ENCODE measurements at regions not wholly inside any gene's neighbourhood (a gene's known extent, or its start where the extent isn't known, plus 50 kb on each side); places are given as distances from the start of the nearest gene placed in this dataset.

DNA sequence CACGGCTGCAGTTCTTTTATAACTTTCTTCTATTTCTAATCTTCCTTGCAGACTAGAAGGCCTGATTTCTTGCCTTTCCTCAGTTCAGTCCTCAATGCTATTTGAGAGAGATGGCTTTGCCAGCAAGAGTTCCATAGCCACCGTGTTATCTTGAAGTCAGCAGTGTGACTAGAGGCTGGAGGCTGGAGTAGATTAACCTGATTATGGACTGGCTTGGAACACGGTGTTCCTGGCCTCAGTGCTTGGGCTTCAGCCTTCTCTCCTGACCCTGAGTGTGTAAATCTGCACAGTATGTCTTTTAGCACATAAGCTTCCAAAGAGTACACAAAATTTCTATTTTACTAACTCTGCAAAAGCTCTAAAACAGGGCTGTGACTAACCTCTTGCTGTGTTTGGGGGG, 61.4 kb downstream of the CCDC54 start:
- FAIRE-seq (no peak), DNase-seq (ENCODE audit: low read depth in 1 of 2, low spot score in 2 of 2) (no peak)
- H2BK12ac ChIP-seq (ENCODE audit: low read depth, low read length): no peak overlapping the region
- H2BK5ac ChIP-seq (ENCODE audit: low read depth, low read length): no peak overlapping the region
- ChIA-PET POLR2A (ENCODE audit: partially characterized antibody) (interaction anchor here (0.6 kb wide), 1 partner anchor 1175 kb away, joined by 3 read pairs; no protein-coding TSS in a partner anchor), CTCF (ENCODE audit: partially characterized antibody) (interaction anchor here (1.5 to 2.3 kb wide), 2 partner anchors 9 to 75 kb away, joined by 3 to 13 read pairs; no protein-coding TSS in a partner anchor)
- H3K79me2 ChIP-seq (ENCODE audit: control insufficient read depth in 1 of 2, insufficient read depth in 2 of 2, low read length in 2 of 2): no peaks in the 10 kb centered on the region
- no peak overlapping the region for H3K4me3 ChIP-seq (ENCODE audit: extremely low read depth in 1 of 4, insufficient read depth in 2 of 4, low read depth in 3 of 4, low read length in 4 of 4)
- no peak overlapping the region for H3K4ac ChIP-seq (replicated peaks; ENCODE audit: insufficient read length, low read depth, low read length)
- no peak overlapping the region for H2AFZ ChIP-seq (ENCODE audit: low read length)
- H4K8ac ChIP-seq (ENCODE audit: extremely low read depth, insufficient read depth, low read length): no peak overlapping the region
- H3K27me3 ChIP-seq (replicated peaks in 1 of 4; ENCODE audit: control insufficient read depth in 3 of 4, extremely low read depth in 1 of 4, insufficient read depth in 3 of 4, low read length in 3 of 4): no peaks in the 10 kb centered on the region
- no peak overlapping the region for H3K18ac ChIP-seq (ENCODE audit: extremely low read depth, low read length)
- WGBS, 2 experiments (ENCODE audit: extremely low coverage in 1 of 2, insufficient coverage in 1 of 2, insufficient read length in 1 of 2, insufficient replicate concordance in 2 of 2, low coverage in 1 of 2, low lambda C conversion rate in 2 of 2, missing lambda C conversion rate in 1 of 2): 90% methylated on average over 3 of the region's 3 CpGs; no CpG with 5 or more reads in 1 of the 2 experiments
- no peak overlapping the region for H3K4me2 ChIP-seq (ENCODE audit: insufficient read depth in 1 of 2, low read depth in 2 of 2, low read length in 2 of 2)
- H3K9ac ChIP-seq (replicated peaks in 1 of 4; ENCODE audit: extremely low read depth in 1 of 4, low read depth in 3 of 4, low read length in 3 of 4): no peak overlapping the region
- H3K23ac ChIP-seq (ENCODE audit: insufficient read length): no peak overlapping the region
- no peak overlapping the region for H2BK20ac ChIP-seq (ENCODE audit: low read length)
- H3K4me1 ChIP-seq (replicated peaks in 1 of 4; ENCODE audit: control insufficient read depth in 3 of 4, insufficient read depth in 4 of 4, low read length in 3 of 4): peaks cover 0 to 3% (median 2%) of the 10 kb centered on the region in 4 experiments; a peak in 3 of 7 replicates
- H3K23me2 ChIP-seq (ENCODE audit: low read depth, low read length): no peaks in the 10 kb centered on the region
- no peak overlapping the region for H3K56ac ChIP-seq (replicated peaks; ENCODE audit: insufficient read length, low read depth, low read length)
- H3K36me3 ChIP-seq (ENCODE audit: control insufficient read depth in 2 of 4, insufficient read depth in 4 of 4, low read length in 3 of 4): no peaks in the 10 kb centered on the region
- no peak overlapping the region for H3K14ac ChIP-seq (ENCODE audit: insufficient read length)
- H2BK15ac ChIP-seq (ENCODE audit: low read length): no peak overlapping the region
- no peak overlapping the region for H2AK5ac ChIP-seq (ENCODE audit: low read depth, low read length)
- H3K27ac ChIP-seq (ENCODE audit: low read depth, low read length): no peak overlapping the region
- H4K20me1 ChIP-seq (replicated peaks in 1 of 2; ENCODE audit: control insufficient read depth in 1 of 2, insufficient read depth in 2 of 2, low read length in 2 of 2): no peaks in the 10 kb centered on the region
- H3K9me3 ChIP-seq (ENCODE audit: insufficient read depth in 2 of 2, low read depth in 1 of 2, low read length in 1 of 2): no peaks in the 10 kb centered on the region
- no peak overlapping the region for H4K91ac ChIP-seq (replicated peaks; ENCODE audit: insufficient read length, low read length)
- H4K5ac ChIP-seq (ENCODE audit: insufficient read length, low read depth, low read length): no peak overlapping the region
- H3K79me1 ChIP-seq (ENCODE audit: low read depth, low read length): no peaks in the 10 kb centered on the region
- H2BK120ac ChIP-seq (replicated peaks; ENCODE audit: low read depth, low read length): no peak overlapping the region
- TF ChIP-seq PHF8 (conservative IDR thresholded peaks at IDR 0.05; ENCODE audit: low read depth, low read length) (no peak), BACH1 (IDR thresholded peaks at IDR 0.05; ENCODE audit: low read length) (no peak), POLR2A (IDR thresholded peaks at IDR 0.05; ENCODE audit: control extremely low read depth in 1 of 2, low read depth in 2 of 2, low read length in 2 of 2) (no peak), POU5F1 (IDR thresholded peaks at IDR 0.05; ENCODE audit: low read depth, low read length) (no peak), TAF7 (optimal IDR thresholded peaks at IDR 0.05; ENCODE audit: borderline replicate concordance, low read depth, low read length) (no peak), TCF12 (IDR thresholded peaks at IDR 0.05; ENCODE audit: low read depth, low read length) (no peak), RXRA (IDR thresholded peaks at IDR 0.05; ENCODE audit: insufficient read depth, low read depth, low read length) (no peak), CBX8 (IDR thresholded peaks at IDR 0.05; ENCODE audit: borderline replicate concordance, low read depth, low read length) (no peak)
- TF ChIP-seq, protein P1, sequence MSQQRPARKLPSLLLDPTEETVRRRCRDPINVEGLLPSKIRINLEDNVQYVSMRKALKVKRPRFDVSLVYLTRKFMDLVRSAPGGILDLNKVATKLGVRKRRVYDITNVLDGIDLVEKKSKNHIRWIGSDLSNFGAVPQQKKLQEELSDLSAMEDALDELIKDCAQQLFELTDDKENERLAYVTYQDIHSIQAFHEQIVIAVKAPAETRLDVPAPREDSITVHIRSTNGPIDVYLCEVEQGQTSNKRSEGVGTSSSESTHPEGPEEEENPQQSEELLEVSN (IDR thresholded peaks at IDR 0.05): no peak
- TF ChIP-seq, protein P2, sequence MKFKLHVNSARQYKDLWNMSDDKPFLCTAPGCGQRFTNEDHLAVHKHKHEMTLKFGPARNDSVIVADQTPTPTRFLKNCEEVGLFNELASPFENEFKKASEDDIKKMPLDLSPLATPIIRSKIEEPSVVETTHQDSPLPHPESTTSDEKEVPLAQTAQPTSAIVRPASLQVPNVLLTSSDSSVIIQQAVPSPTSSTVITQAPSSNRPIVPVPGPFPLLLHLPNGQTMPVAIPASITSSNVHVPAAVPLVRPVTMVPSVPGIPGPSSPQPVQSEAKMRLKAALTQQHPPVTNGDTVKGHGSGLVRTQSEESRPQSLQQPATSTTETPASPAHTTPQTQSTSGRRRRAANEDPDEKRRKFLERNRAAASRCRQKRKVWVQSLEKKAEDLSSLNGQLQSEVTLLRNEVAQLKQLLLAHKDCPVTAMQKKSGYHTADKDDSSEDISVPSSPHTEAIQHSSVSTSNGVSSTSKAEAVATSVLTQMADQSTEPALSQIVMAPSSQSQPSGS (IDR thresholded peaks at IDR 0.05; ENCODE audit: low read length): no peak

All from H1 (cell line).